Central memory CD8-positive, alpha-beta T cell (primary cell): ENCODE measurements at regions not wholly inside any gene's neighbourhood (a gene's known extent, or its start where the extent isn't known, plus 50 kb on each side); places are given as distances from the start of the nearest gene placed in this dataset.

Experiments used
- ATAC-seq: fragments of 150-1000 bp; cut with Tn5 transposase; replicated peaks from 2 replicates; pipeline ENCODE4 v1.10.0; 2022; ENCODE audit warnings: mild to moderate bottlenecking, moderate FRiP score, moderate number of reproducible peaks; ENCODE audit not compliant: poor library complexity, severe bottlenecking; ENCODE audit errors: extremely low read depth
- DNase-seq, 2 donors: peaks; one replicate each; pipeline ENCODE4 v3.0.0; 2021; ENCODE audit warnings: low spot score in 2 of 2
- H3K27ac Mint-ChIP-seq: one replicate; pipeline ENCODE4 v1.8.0; 2022; ENCODE audit warnings: low read depth, mild to moderate bottlenecking, moderate library complexity, mixed read lengths
- H3K27me3 Mint-ChIP-seq: one replicate; pipeline ENCODE4 v1.8.0; 2022; ENCODE audit warnings: mixed read lengths
- H3K36me3 Mint-ChIP-seq: one replicate; pipeline ENCODE4 v1.8.0; 2022; ENCODE audit warnings: mild to moderate bottlenecking, moderate library complexity, mixed read lengths; ENCODE audit not compliant: insufficient read depth
- H3K4me1 Mint-ChIP-seq: one replicate; pipeline ENCODE4 v1.8.0; 2022; ENCODE audit warnings: mixed read lengths
- H3K4me3 Mint-ChIP-seq: one replicate; pipeline ENCODE4 v1.8.0; 2022; ENCODE audit warnings: mild to moderate bottlenecking, moderate library complexity, mixed read lengths
- H3K9me3 Mint-ChIP-seq: one replicate; pipeline ENCODE4 v1.8.0; 2022; ENCODE audit warnings: mixed read lengths

GRCh38 chr2:238595750-238596570 lies 169.2 kb downstream of the ASB1 start:
- DNase-seq (no peak), ATAC-seq (no peak)
- Mint-ChIP-seq H3K36me3 (peaks cover 2% of the 10 kb centered on the region), H3K9me3 (no peaks in the 10 kb centered on the region), H3K27me3 (peaks cover 43% of the 10 kb centered on the region), H3K4me1 (no peaks in the 10 kb centered on the region), H3K4me3 (no peak overlapping the region), H3K27ac (no peak overlapping the region)

GRCh38 chr2:238596571-238597551 lies 170.1 kb downstream of the ASB1 start:
- Mint-ChIP-seq H3K4me1 (no peaks in the 10 kb centered on the region), H3K9me3 (no peaks in the 10 kb centered on the region), H3K36me3 (peaks cover 2% of the 10 kb centered on the region), H3K27ac (no peak overlapping the region), H3K4me3 (no peak overlapping the region), H3K27me3 (peaks cover 52% of the 10 kb centered on the region)
- ATAC-seq (no peak), DNase-seq (no peak)

GRCh38 chr2:238597638-238598528 lies 171.2 kb downstream of the ASB1 start:
- peaks cover 2% of the 10 kb centered on the region for H3K36me3 Mint-ChIP-seq
- DNase-seq (no peak), ATAC-seq (no peak)
- peaks cover 62% of the 10 kb centered on the region for H3K27me3 Mint-ChIP-seq
- no peak overlapping the region for H3K27ac Mint-ChIP-seq
- no peaks in the 10 kb centered on the region for H3K9me3 Mint-ChIP-seq
- H3K4me3 Mint-ChIP-seq, result no peak overlapping the region
- H3K4me1 Mint-ChIP-seq, result no peaks in the 10 kb centered on the region

- ATAC-seq (no peak), DNase-seq (no peak)
- peaks cover 9% of the 10 kb centered on the region for H3K9me3 Mint-ChIP-seq
- peaks cover 72% of the 10 kb centered on the region for H3K27me3 Mint-ChIP-seq
- no peaks in the 10 kb centered on the region for H3K36me3 Mint-ChIP-seq
- H3K4me1 Mint-ChIP-seq, result no peaks in the 10 kb centered on the region
- H3K27ac Mint-ChIP-seq, result no peak overlapping the region
- no peak overlapping the region for H3K4me3 Mint-ChIP-seq
These were observed 172.2 kb downstream of the ASB1 start for GRCh38 chr2:238598802-238599530.

- Mint-ChIP-seq H3K27ac (no peak overlapping the region), H3K4me1 (no peaks in the 10 kb centered on the region), H3K9me3 (peaks cover 9% of the 10 kb centered on the region), H3K4me3 (no peak overlapping the region), H3K27me3 (peaks cover 81% of the 10 kb centered on the region), H3K36me3 (no peaks in the 10 kb centered on the region)
- DNase-seq (no peak), ATAC-seq (no peak)
These were observed 173.1 kb downstream of the ASB1 start for GRCh38 chr2:238599549-238600505.

GRCh38 chr2:238600506-238601432 lies 174.0 kb downstream of the ASB1 start:
- no peak for DNase-seq
- Mint-ChIP-seq H3K27ac (no peak overlapping the region), H3K9me3 (peaks cover 9% of the 10 kb centered on the region), H3K36me3 (no peaks in the 10 kb centered on the region), H3K4me1 (no peaks in the 10 kb centered on the region), H3K27me3 (peaks cover 76% of the 10 kb centered on the region), H3K4me3 (no peak overlapping the region)
- ATAC-seq, result no peak

- DNase-seq, result no peak
These were observed 174.9 kb downstream of the ASB1 start for GRCh38 chr2:238601433-238602222.

GRCh38 chr2:238602223-238602960 lies 175.7 kb downstream of the ASB1 start:
- peaks cover 73% of the 10 kb centered on the region for H3K27me3 Mint-ChIP-seq
- H3K27ac Mint-ChIP-seq, result no peak overlapping the region
- H3K36me3 Mint-ChIP-seq, result no peaks in the 10 kb centered on the region
- H3K4me1 Mint-ChIP-seq, result no peaks in the 10 kb centered on the region
- ATAC-seq (no peak), DNase-seq (no peak)
- no peak overlapping the region for H3K4me3 Mint-ChIP-seq
- H3K9me3 Mint-ChIP-seq, result peaks cover 15% of the 10 kb centered on the region

More at GRCh38 chr2:238601433-238602222, 174.9 kb downstream of the ASB1 start:
- no peaks in the 10 kb centered on the region for H3K4me1 Mint-ChIP-seq
- no peaks in the 10 kb centered on the region for H3K36me3 Mint-ChIP-seq
- no peak for ATAC-seq
- no peak overlapping the region for H3K4me3 Mint-ChIP-seq
- H3K27me3 Mint-ChIP-seq, result peaks cover 73% of the 10 kb centered on the region
- peaks cover 9% of the 10 kb centered on the region for H3K9me3 Mint-ChIP-seq
- H3K27ac Mint-ChIP-seq, result no peak overlapping the region

GRCh38 chr2:238603596-238603995 lies 176.9 kb downstream of the ASB1 start:
- H3K4me3 Mint-ChIP-seq, result no peak overlapping the region
- no peaks in the 10 kb centered on the region for H3K4me1 Mint-ChIP-seq
- no peaks in the 10 kb centered on the region for H3K36me3 Mint-ChIP-seq
- H3K27me3 Mint-ChIP-seq, result peaks cover 68% of the 10 kb centered on the region
- ATAC-seq (no peak), DNase-seq (no peak)
- H3K27ac Mint-ChIP-seq, result no peak overlapping the region
- H3K9me3 Mint-ChIP-seq, result peaks cover 20% of the 10 kb centered on the region
